K562 (cell line): ENCODE measurements at regions not wholly inside any gene's neighbourhood (a gene's known extent, or its start where the extent isn't known, plus 50 kb on each side); places are given as distances from the start of the nearest gene placed in this dataset.

ENCODE experiments used
- ATF3 ChIP-seq, 2 experiments: fragments of 450-650 bp in 1 of 2; sonication (generic) in 1 of 2; formaldehyde crosslinking in 1 of 2; IDR thresholded peaks in 1 of 2; conservative IDR thresholded peaks in 1 of 2; 2 replicates each; pipeline versions ENCODE4 v1.6.1 to v1.8.1; 2016 to 2023; ENCODE audit warnings: mild to moderate bottlenecking in 2 of 2, moderate library complexity in 2 of 2, inconsistent platforms in 1 of 2, missing genetic modification reagents in 1 of 2
- CHD2 ChIP-seq: IDR thresholded peaks from 2 replicates; pipeline ENCODE4 v1.6.1; 2011; ENCODE audit warnings: low read depth, low read length
- CTCF ChIP-seq, 3 experiments: IDR thresholded peaks in 2 of 3; conservative IDR thresholded peaks in 1 of 3; 2 replicates each; pipeline ENCODE4 v1.5.1; 2011 to 2012; ENCODE audit warnings: low read length in 3 of 3, mild to moderate bottlenecking in 3 of 3, control low read depth in 2 of 3, improper control_type of control experiment in 1 of 3, inconsistent platforms in 1 of 3, low read depth in 1 of 3, mixed read lengths in 1 of 3, moderate library complexity in 1 of 3; ENCODE audit not compliant: insufficient read depth in 2 of 3
- FOS ChIP-seq: IDR thresholded peaks from 3 replicates; pipeline ENCODE4 v1.6.1; 2011; ENCODE audit not compliant: insufficient read length; ENCODE audit errors: extremely low read depth
- PHF8 ChIP-seq: fragments of 200-600 bp; sonication (generic); IDR thresholded peaks from 2 replicates; pipeline ENCODE4 v1.6.1; 2012; ENCODE audit warnings: mixed run types, mild to moderate bottlenecking, inconsistent platforms, low read length, moderate library complexity, borderline replicate concordance
- PRDM10 ChIP-seq: fragments of 450-650 bp; IDR thresholded peaks from 2 replicates; pipeline ENCODE4 v1.6.1; 2018; ENCODE audit not compliant: partially characterized antibody
- RAD21 ChIP-seq, 2 experiments: fragments of 250-450 bp in 1 of 2; fragments of 450-650 bp in 1 of 2; sonication (Bioruptor Pico) in 1 of 2; formaldehyde crosslinking in 1 of 2; IDR thresholded peaks in 1 of 2; conservative IDR thresholded peaks in 1 of 2; 2 replicates each; pipeline versions ENCODE4 v1.4.0 to v1.8.0; 2020 to 2022; ENCODE audit warnings: mild to moderate bottlenecking in 2 of 2, moderate library complexity in 1 of 2
- RREB1 ChIP-seq: fragments of 250-450 bp; sonication (Bioruptor Pico); IDR thresholded peaks from 2 replicates; pipeline ENCODE4 v1.4.0; 2020
- TAF1 ChIP-seq: IDR thresholded peaks from 2 replicates; pipeline ENCODE4 v1.6.1; 2011; ENCODE audit warnings: mild to moderate bottlenecking, low read length, moderate library complexity; ENCODE audit not compliant: insufficient read depth, control insufficient read depth, severe bottlenecking; ENCODE audit errors: extremely low read depth
- TOE1 ChIP-seq, 2 experiments: fragments of 450-650 bp in 1 of 2; sonication (generic) in 1 of 2; formaldehyde crosslinking in 1 of 2; IDR thresholded peaks; 2 replicates each; pipeline versions ENCODE4 v1.7.1 to v1.8.0; 2016 to 2022; ENCODE audit warnings: borderline replicate concordance in 2 of 2, mild to moderate bottlenecking in 2 of 2, antibody characterized with exemption in 1 of 2, inconsistent platforms in 1 of 2, low read depth in 1 of 2, missing genetic modification reagents in 1 of 2, moderate library complexity in 1 of 2
- ZNF696 ChIP-seq: fragments of 250-450 bp; sonication (Bioruptor Pico); conservative IDR thresholded peaks from 2 replicates; pipeline ENCODE4 v1.4.0; 2020; ENCODE audit warnings: mild to moderate bottlenecking, moderate library complexity

GRCh38 chr14:61111209-61111665 is 130.2 kb downstream of the SLC38A6 start:
- TF ChIP-seq ATF3 (IDR thresholded peaks at IDR 0.05) (no peak), ATF3 (CRISPR knock-in tag; conservative IDR thresholded peaks at IDR 0.05) (no peak), CHD2 (no peak), RAD21 (CRISPR knock-in tag; conservative IDR thresholded peaks at IDR 0.05 in 1 of 2, IDR thresholded peaks at IDR 0.05 in 1 of 2) (no peak), PHF8 (no peak), CTCF (IDR thresholded peaks at IDR 0.05 in 2 of 3, conservative IDR thresholded peaks at IDR 0.05 in 1 of 3; ENCODE audit: insufficient read depth in 2 of 3, low read depth in 1 of 3, low read length in 3 of 3) (no peak), TOE1 (IDR thresholded peaks at IDR 0.05; ENCODE audit: borderline replicate concordance) (no peak), TOE1 (CRISPR knock-in tag; IDR thresholded peaks at IDR 0.05; ENCODE audit: borderline replicate concordance, low read depth) (no peak), ZNF696 (no peak), TAF1 (no peak), PRDM10 (no peak), FOS (no peak), RREB1 (CRISPR knock-in tag) (no peak)
